H9 (cell line): ENCODE measurements at regions not wholly inside any gene's neighbourhood (a gene's known extent, or its start where the extent isn't known, plus 50 kb on each side); places are given as distances from the start of the nearest gene placed in this dataset.

Experiments
- DNase-seq: peaks from one replicate; pipeline ENCODE4 v3.0.0-alpha.2; 2017
- H2AFZ ChIP-seq: one replicate; pipeline ENCODE4 v1.6.1; 2013; ENCODE audit warnings: mild to moderate bottlenecking, low read length, control low read depth, moderate library complexity
- H2AK5ac ChIP-seq: 2 replicates; pipeline ENCODE4 v1.6.1; 2013; ENCODE audit warnings: low read length, control low read depth, mixed read lengths; ENCODE audit not compliant: insufficient read length
- H2BK120ac ChIP-seq: one replicate; pipeline ENCODE4 v1.6.1; 2013; ENCODE audit warnings: low read depth, mild to moderate bottlenecking, low read length, control low read depth, inconsistent platforms; ENCODE audit not compliant: poor library complexity, severe bottlenecking
- H2BK12ac ChIP-seq: 2 replicates; pipeline ENCODE4 v1.6.1; 2013; ENCODE audit warnings: low read length, control low read depth, mixed read lengths, low read depth; ENCODE audit not compliant: insufficient read length
- H2BK15ac ChIP-seq: 2 replicates; pipeline ENCODE4 v1.6.1; 2013; ENCODE audit warnings: low read depth, low read length, control low read depth
- H2BK20ac ChIP-seq: one replicate; pipeline ENCODE4 v1.6.1; 2013; ENCODE audit warnings: low read depth, mild to moderate bottlenecking, low read length, control low read depth, inconsistent platforms; ENCODE audit not compliant: poor library complexity, severe bottlenecking
- H2BK5ac ChIP-seq: 2 replicates; pipeline ENCODE4 v1.6.1; 2013; ENCODE audit warnings: low read length, control low read depth, mixed read lengths; ENCODE audit not compliant: insufficient read length
- H3K14ac ChIP-seq: 2 replicates; pipeline ENCODE4 v1.6.1; 2013; ENCODE audit warnings: low read length, control low read depth; ENCODE audit not compliant: insufficient read depth
- H3K18ac ChIP-seq: 2 replicates; pipeline ENCODE4 v1.6.1; 2013; ENCODE audit warnings: low read depth, mild to moderate bottlenecking, mixed read lengths, low read length, control low read depth; ENCODE audit not compliant: insufficient read length
- H3K23ac ChIP-seq: 2 replicates; pipeline ENCODE4 v1.6.1; 2013; ENCODE audit warnings: low read length, control low read depth, mixed read lengths, low read depth; ENCODE audit not compliant: insufficient read length
- H3K23me2 ChIP-seq: 2 replicates; pipeline ENCODE4 v1.6.1; 2013; ENCODE audit warnings: low read depth, mild to moderate bottlenecking, mixed read lengths, low read length, control low read depth; ENCODE audit not compliant: insufficient read length, poor library complexity, severe bottlenecking
- H3K27ac ChIP-seq: 2 replicates; pipeline ENCODE4 v1.5.1; 2013; ENCODE audit warnings: low read length, control low read depth, mixed read lengths, low read depth; ENCODE audit not compliant: insufficient read length
- H3K27me3 ChIP-seq: 2 replicates; pipeline ENCODE4 v1.6.1; 2013; ENCODE audit warnings: low read length, control low read depth, inconsistent platforms; ENCODE audit not compliant: insufficient read depth
- H3K4ac ChIP-seq: 2 replicates; pipeline ENCODE4 v1.6.1; 2013; ENCODE audit warnings: low read depth, mild to moderate bottlenecking, control low read depth, inconsistent platforms, low read length, moderate library complexity
- H3K4me1 ChIP-seq: 2 replicates; pipeline ENCODE4 v1.6.1; 2013; ENCODE audit warnings: low read length, control low read depth, inconsistent platforms; ENCODE audit not compliant: insufficient read depth
- H3K4me2 ChIP-seq: 2 replicates; pipeline ENCODE4 v1.6.1; 2013; ENCODE audit warnings: low read length, control low read depth, mixed read lengths; ENCODE audit not compliant: insufficient read length, insufficient read depth
- H3K56ac ChIP-seq: 2 replicates; pipeline ENCODE4 v1.6.1; 2013; ENCODE audit warnings: low read depth, mild to moderate bottlenecking, mixed read lengths, low read length, control low read depth; ENCODE audit not compliant: insufficient read length
- H3K79me1 ChIP-seq: 2 replicates; pipeline ENCODE4 v1.6.1; 2013; ENCODE audit warnings: low read depth, mild to moderate bottlenecking, moderate library complexity, low read length, control low read depth, inconsistent platforms; ENCODE audit not compliant: insufficient read depth, poor library complexity, severe bottlenecking
- H3K79me2 ChIP-seq: 2 replicates; pipeline ENCODE4 v1.6.1; 2013; ENCODE audit warnings: low read length, control low read depth, inconsistent platforms; ENCODE audit not compliant: insufficient read depth
- H3K9ac ChIP-seq: 2 replicates; pipeline ENCODE4 v1.6.1; 2013; ENCODE audit warnings: low read length, control low read depth, mixed read lengths; ENCODE audit not compliant: insufficient read length; ENCODE audit errors: extremely low read depth
- H3K9me3 ChIP-seq: one replicate; pipeline ENCODE4 v1.6.1; 2013; ENCODE audit warnings: low read depth, low read length, inconsistent platforms; ENCODE audit not compliant: control insufficient read depth
- H3T11ph ChIP-seq: one replicate; pipeline ENCODE4 v1.6.1; 2013; ENCODE audit warnings: mild to moderate bottlenecking, low read length, control low read depth, inconsistent platforms
- H4K20me1 ChIP-seq: one replicate; pipeline ENCODE4 v1.6.1; 2013; ENCODE audit not compliant: control insufficient read depth, insufficient read length, insufficient read depth
- H4K5ac ChIP-seq: 2 replicates; pipeline ENCODE4 v1.6.1; 2013; ENCODE audit warnings: low read depth, mild to moderate bottlenecking, mixed read lengths, low read length, control low read depth; ENCODE audit not compliant: insufficient read length
- H4K8ac ChIP-seq: replicated peaks from 2 replicates; pipeline ENCODE4 v1.6.1; 2013; ENCODE audit warnings: low read length, control low read depth, mixed read lengths, low read depth; ENCODE audit not compliant: insufficient read length
- H4K91ac ChIP-seq: 2 replicates; pipeline ENCODE4 v1.6.1; 2013; ENCODE audit warnings: low read depth, mild to moderate bottlenecking, moderate library complexity, mixed read lengths, low read length, control low read depth; ENCODE audit not compliant: insufficient read length
- H3K27ac Mint-ChIP-seq, 3 experiments: 2 replicates in 2 of 3; 3 replicates in 1 of 3; pipeline ENCODE4 v1.8.0; 2020 to 2021; ENCODE audit warnings: mixed read lengths in 3 of 3, mild to moderate bottlenecking in 1 of 3, moderate library complexity in 1 of 3
- H3K27me3 Mint-ChIP-seq: 2 replicates; pipeline ENCODE4 v1.8.0; 2021; ENCODE audit warnings: low read depth, mild to moderate bottlenecking, moderate library complexity, mixed read lengths
- H3K36me3 Mint-ChIP-seq, 3 experiments: 2 replicates in 2 of 3; 3 replicates in 1 of 3; pipeline ENCODE4 v1.8.0; 2020 to 2021; ENCODE audit warnings: low read depth in 3 of 3, mixed read lengths in 3 of 3; ENCODE audit not compliant: insufficient read depth in 1 of 3
- H3K4me1 Mint-ChIP-seq, 2 experiments: 2 replicates each; pipeline ENCODE4 v1.8.0; 2020; ENCODE audit warnings: mixed read lengths in 2 of 2
- H3K4me3 Mint-ChIP-seq, 2 experiments: 2 replicates in 1 of 2; 3 replicates in 1 of 2; pipeline ENCODE4 v1.8.0; 2020 to 2021; ENCODE audit warnings: mild to moderate bottlenecking in 2 of 2, mixed read lengths in 2 of 2, moderate library complexity in 1 of 2
- H3K9me3 Mint-ChIP-seq, 2 experiments: 2 replicates in 1 of 2; 3 replicates in 1 of 2; pipeline ENCODE4 v1.8.0; 2020; ENCODE audit warnings: mild to moderate bottlenecking in 2 of 2, mixed read lengths in 2 of 2, moderate library complexity in 1 of 2
- CTCF ChIP-seq: fragments of 200-600 bp; sonication (generic); conservative IDR thresholded peaks from 3 replicates; pipeline ENCODE4 v1.8.0; 2021; ENCODE audit warnings: antibody characterized with exemption, mild to moderate bottlenecking
- WGBS: extraction: QIAGEN DNeasy Blood & Tissue Kit; methylation state at CpG from one replicate; pipeline ENCODE4 v1.1.7; 2013; ENCODE audit warnings: missing lambda C conversion rate, low lambda C conversion rate, mixed read lengths; ENCODE audit not compliant: insufficient read length; ENCODE audit errors: extremely low coverage; 5-methylcytosine and 5-hydroxymethylcytosine counted together

GRCh38 chr3:86801921-86802320, 189.0 kb downstream of the VGLL3 start:
- no peak overlapping the region for H3K4me2 ChIP-seq
- H3K9me3 ChIP-seq, result no peaks in the 10 kb centered on the region
- H2BK120ac ChIP-seq, result no peak overlapping the region
- no peak overlapping the region for H3K14ac ChIP-seq
- H3K27ac ChIP-seq, result no peak overlapping the region
- H4K8ac ChIP-seq, result no peak overlapping the region
- no peak overlapping the region for H2AFZ ChIP-seq
- no peaks in the 10 kb centered on the region for H3K79me1 ChIP-seq
- no peak overlapping the region for H3K23ac ChIP-seq
- no peaks in the 10 kb centered on the region for H3K4me1 ChIP-seq
- no peaks in the 10 kb centered on the region for H4K20me1 ChIP-seq
- TF ChIP-seq CTCF, result no peak
- no peak overlapping the region for H4K91ac ChIP-seq
- H3K27me3 Mint-ChIP-seq, result no peaks in the 10 kb centered on the region
- no peak overlapping the region for H2AK5ac ChIP-seq
- no peak overlapping the region for H3K9ac ChIP-seq
- H2BK20ac ChIP-seq, result no peak overlapping the region
- no peak overlapping the region for H3K18ac ChIP-seq
- peaks cover 0 to 7% of the 10 kb centered on the region in 2 experiments; a peak in 2 of 4 replicates for H3K4me1 Mint-ChIP-seq
- no peak overlapping the region for H2BK12ac ChIP-seq
- no peak overlapping the region for H2BK5ac ChIP-seq
- no peak for DNase-seq
- no peaks in the 10 kb centered on the region for H3K27me3 ChIP-seq
- peaks cover 10% of the 10 kb centered on the region in 2 experiments; a peak in 4 of 5 replicates for H3K9me3 Mint-ChIP-seq
- H3K23me2 ChIP-seq, result no peaks in the 10 kb centered on the region
- H3T11ph ChIP-seq, result no peak overlapping the region
- H2BK15ac ChIP-seq, result no peak overlapping the region
- H3K27ac Mint-ChIP-seq, result no peak overlapping the region
- no peak overlapping the region for H3K56ac ChIP-seq
- H3K4me3 Mint-ChIP-seq, result no peak overlapping the region
- no CpG with 5 or more reads among the region's 3 CpGs for WGBS
- H4K5ac ChIP-seq, result no peak overlapping the region
- H3K36me3 Mint-ChIP-seq, result peaks cover 2 to 16% (median 2%) of the 10 kb centered on the region in 3 experiments; a peak in 6 of 7 replicates
- H3K79me2 ChIP-seq, result no peaks in the 10 kb centered on the region
- no peak overlapping the region for H3K4ac ChIP-seq
